ENCODE measurements at regions not wholly inside any gene's neighbourhood (a gene's known extent, or its start where the extent isn't known, plus 50 kb on each side); places are given as distances from the start of the nearest gene placed in this dataset.

GRCh38 chr10:131425752-131426533 is 114.4 kb upstream of the TCERG1L start:
- no peak for TF ChIP-seq GATA3 (IDR thresholded peaks at IDR 0.05; ENCODE audit: low read depth, low read length)
- TF ChIP-seq GATA2 (IDR thresholded peaks at IDR 0.05; ENCODE audit: low read depth, low read length): no peak

Measured in SH-SY5Y (cell line).